Kasumi-1 (cell line): ENCODE measurements at regions not wholly inside any gene's neighbourhood (a gene's known extent, or its start where the extent isn't known, plus 50 kb on each side); places are given as distances from the start of the nearest gene placed in this dataset.
A peak's percentile ranks its signal among the peaks of the same experiment; 100 is the strongest.
"Not testable (repeated sequence)": the region's sequence is repeated elsewhere in the genome, so short reads cannot be mapped to it uniquely, and the experiment has no call there.

Experiments used
- DNase-seq, 2 experiments: peaks; one replicate each; lab custom pipeline; 2025; lab: John Stamatoyannopoulos, UW

- not testable (repeated sequence) for DNase-seq
Measured at GRCh38 chr5:134471858-134472449, 53.5 kb upstream of the JADE2 start.

GRCh38 chr5:134468921-134469400 lies 56.5 kb upstream of the JADE2 start:
- no peak for DNase-seq

GRCh38 chr5:134467231-134467630 lies 55.5 kb upstream of the CDKN2AIPNL start:
- DNase-seq: no peak

- peak; percentile 76 to 81 for DNase-seq
Measured at GRCh38 chr5:134466241-134467069, 54.8 kb upstream of the CDKN2AIPNL start.

GRCh38 chr5:134465816-134466240 lies 54.1 kb upstream of the CDKN2AIPNL start:
- DNase-seq: peak; percentile 64

GRCh38 chr5:134464988-134465815 lies 53.5 kb upstream of the CDKN2AIPNL start:
- DNase-seq: no peak

- DNase-seq: no peak
Measured at GRCh38 chr5:134463991-134464760, 52.5 kb upstream of the CDKN2AIPNL start.

GRCh38 chr5:134463176-134463720 lies 51.6 kb upstream of the CDKN2AIPNL start:
- no peak for DNase-seq

- DNase-seq: no peak
Measured at GRCh38 chr5:134462761-134463160, 51.1 kb upstream of the CDKN2AIPNL start.

GRCh38 chr5:134462047-134462575 lies 50.4 kb upstream of the CDKN2AIPNL start:
- no peak for DNase-seq
